ENCODE measurements at regions not wholly inside any gene's neighbourhood (a gene's known extent, or its start where the extent isn't known, plus 50 kb on each side); places are given as distances from the start of the nearest gene placed in this dataset.

- TF ChIP-seq CREB1 (IDR thresholded peaks at IDR 0.05) (no peak), BCL11A (IDR thresholded peaks at IDR 0.05; ENCODE audit: low read depth in 2 of 2, low read length in 2 of 2) (no peak), GTF2F1 (IDR thresholded peaks at IDR 0.05; ENCODE audit: borderline replicate concordance, low read depth, low read length) (no peak), EGR1 (IDR thresholded peaks at IDR 0.05; ENCODE audit: borderline replicate concordance, low read depth, low read length) (no peak), CTCF (IDR thresholded peaks at IDR 0.05; ENCODE audit: control extremely low read depth in 1 of 3, insufficient read depth in 1 of 3, low read depth in 1 of 3, low read length in 3 of 3) (no peak), POLR2A (IDR thresholded peaks at IDR 0.05; ENCODE audit: control extremely low read depth in 1 of 2, low read depth in 2 of 2, low read length in 2 of 2) (no peak)
Observed at GRCh38 chr4:104938624-104939023, 208.1 kb upstream of the TET2 start.

Data from H1 (cell line).